ENCODE measurements at regions not wholly inside any gene's neighbourhood (a gene's known extent, or its start where the extent isn't known, plus 50 kb on each side); places are given as distances from the start of the nearest gene placed in this dataset.

DNA sequence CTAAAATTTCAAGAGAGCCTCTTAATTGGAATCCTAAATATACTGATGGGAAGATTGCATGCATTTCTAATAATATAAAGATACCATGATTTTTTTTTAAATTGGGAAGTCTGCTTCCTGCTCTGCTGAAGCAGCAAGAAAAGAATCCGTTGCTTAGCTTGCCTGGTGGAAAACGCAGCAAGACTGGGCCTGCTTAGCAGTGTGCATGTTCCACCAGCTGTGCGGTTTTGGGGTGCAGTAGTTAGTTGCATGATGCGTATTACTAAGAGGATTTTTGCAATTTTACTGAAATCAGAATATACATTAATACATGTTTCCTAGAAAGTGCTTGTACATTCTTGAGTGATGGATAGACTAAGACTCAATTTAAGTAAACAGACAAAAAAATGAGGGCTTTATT, 319.9 kb downstream of the CMPK2 start:
- no peak for TF ChIP-seq POLR2A (IDR thresholded peaks at IDR 0.05)
- TF ChIP-seq, protein P1, sequence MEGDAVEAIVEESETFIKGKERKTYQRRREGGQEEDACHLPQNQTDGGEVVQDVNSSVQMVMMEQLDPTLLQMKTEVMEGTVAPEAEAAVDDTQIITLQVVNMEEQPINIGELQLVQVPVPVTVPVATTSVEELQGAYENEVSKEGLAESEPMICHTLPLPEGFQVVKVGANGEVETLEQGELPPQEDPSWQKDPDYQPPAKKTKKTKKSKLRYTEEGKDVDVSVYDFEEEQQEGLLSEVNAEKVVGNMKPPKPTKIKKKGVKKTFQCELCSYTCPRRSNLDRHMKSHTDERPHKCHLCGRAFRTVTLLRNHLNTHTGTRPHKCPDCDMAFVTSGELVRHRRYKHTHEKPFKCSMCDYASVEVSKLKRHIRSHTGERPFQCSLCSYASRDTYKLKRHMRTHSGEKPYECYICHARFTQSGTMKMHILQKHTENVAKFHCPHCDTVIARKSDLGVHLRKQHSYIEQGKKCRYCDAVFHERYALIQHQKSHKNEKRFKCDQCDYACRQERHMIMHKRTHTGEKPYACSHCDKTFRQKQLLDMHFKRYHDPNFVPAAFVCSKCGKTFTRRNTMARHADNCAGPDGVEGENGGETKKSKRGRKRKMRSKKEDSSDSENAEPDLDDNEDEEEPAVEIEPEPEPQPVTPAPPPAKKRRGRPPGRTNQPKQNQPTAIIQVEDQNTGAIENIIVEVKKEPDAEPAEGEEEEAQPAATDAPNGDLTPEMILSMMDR (IDR thresholded peaks at IDR 0.05), result no peak

Data from Peyer's patch (tissue), 4 donors.